ENCODE measurements at regions not wholly inside any gene's neighbourhood (a gene's known extent, or its start where the extent isn't known, plus 50 kb on each side); places are given as distances from the start of the nearest gene placed in this dataset.

DNA sequence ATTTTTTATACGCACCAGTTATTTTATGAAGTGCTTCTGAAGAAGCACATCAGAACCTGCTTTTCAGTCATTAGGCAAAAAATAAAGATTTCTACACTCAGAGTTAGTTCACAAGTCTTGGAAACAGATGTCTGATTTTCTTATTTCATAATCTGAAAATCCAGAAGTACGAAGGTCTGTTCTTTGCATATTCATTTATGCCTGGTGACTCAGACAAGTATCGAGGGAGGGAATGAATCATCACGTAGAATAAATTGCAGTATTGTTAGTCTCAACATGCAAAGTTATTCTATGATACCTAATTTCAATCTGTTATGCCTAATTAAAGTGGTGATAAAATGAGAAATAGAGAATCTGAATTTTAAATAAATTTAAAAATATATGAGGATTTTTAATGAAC lies 113.6 kb upstream of the SEM1 start:
- no peak for TF ChIP-seq ZSCAN18 (tag by site-specific recombination; IDR thresholded peaks at IDR 0.05)
- TF ChIP-seq, protein P1, sequence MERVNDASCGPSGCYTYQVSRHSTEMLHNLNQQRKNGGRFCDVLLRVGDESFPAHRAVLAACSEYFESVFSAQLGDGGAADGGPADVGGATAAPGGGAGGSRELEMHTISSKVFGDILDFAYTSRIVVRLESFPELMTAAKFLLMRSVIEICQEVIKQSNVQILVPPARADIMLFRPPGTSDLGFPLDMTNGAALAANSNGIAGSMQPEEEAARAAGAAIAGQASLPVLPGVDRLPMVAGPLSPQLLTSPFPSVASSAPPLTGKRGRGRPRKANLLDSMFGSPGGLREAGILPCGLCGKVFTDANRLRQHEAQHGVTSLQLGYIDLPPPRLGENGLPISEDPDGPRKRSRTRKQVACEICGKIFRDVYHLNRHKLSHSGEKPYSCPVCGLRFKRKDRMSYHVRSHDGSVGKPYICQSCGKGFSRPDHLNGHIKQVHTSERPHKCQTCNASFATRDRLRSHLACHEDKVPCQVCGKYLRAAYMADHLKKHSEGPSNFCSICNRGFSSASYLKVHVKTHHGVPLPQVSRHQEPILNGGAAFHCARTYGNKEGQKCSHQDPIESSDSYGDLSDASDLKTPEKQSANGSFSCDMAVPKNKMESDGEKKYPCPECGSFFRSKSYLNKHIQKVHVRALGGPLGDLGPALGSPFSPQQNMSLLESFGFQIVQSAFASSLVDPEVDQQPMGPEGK (tag by site-specific recombination; IDR thresholded peaks at IDR 0.05) = no peak
- TF ChIP-seq, protein P2, sequence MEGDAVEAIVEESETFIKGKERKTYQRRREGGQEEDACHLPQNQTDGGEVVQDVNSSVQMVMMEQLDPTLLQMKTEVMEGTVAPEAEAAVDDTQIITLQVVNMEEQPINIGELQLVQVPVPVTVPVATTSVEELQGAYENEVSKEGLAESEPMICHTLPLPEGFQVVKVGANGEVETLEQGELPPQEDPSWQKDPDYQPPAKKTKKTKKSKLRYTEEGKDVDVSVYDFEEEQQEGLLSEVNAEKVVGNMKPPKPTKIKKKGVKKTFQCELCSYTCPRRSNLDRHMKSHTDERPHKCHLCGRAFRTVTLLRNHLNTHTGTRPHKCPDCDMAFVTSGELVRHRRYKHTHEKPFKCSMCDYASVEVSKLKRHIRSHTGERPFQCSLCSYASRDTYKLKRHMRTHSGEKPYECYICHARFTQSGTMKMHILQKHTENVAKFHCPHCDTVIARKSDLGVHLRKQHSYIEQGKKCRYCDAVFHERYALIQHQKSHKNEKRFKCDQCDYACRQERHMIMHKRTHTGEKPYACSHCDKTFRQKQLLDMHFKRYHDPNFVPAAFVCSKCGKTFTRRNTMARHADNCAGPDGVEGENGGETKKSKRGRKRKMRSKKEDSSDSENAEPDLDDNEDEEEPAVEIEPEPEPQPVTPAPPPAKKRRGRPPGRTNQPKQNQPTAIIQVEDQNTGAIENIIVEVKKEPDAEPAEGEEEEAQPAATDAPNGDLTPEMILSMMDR (tag by site-specific recombination; IDR thresholded peaks at IDR 0.05) = no peak
- TF ChIP-seq ZBTB21 (tag by site-specific recombination; IDR thresholded peaks at IDR 0.05) = no peak
- TF ChIP-seq HIC1 (tag by site-specific recombination; IDR thresholded peaks at IDR 0.05) = no peak
- no peak for TF ChIP-seq ZNF416 (tag by site-specific recombination; IDR thresholded peaks at IDR 0.05)
- TF ChIP-seq YY1 (tag by site-specific recombination; IDR thresholded peaks at IDR 0.05) = no peak
- TF ChIP-seq, protein P3, sequence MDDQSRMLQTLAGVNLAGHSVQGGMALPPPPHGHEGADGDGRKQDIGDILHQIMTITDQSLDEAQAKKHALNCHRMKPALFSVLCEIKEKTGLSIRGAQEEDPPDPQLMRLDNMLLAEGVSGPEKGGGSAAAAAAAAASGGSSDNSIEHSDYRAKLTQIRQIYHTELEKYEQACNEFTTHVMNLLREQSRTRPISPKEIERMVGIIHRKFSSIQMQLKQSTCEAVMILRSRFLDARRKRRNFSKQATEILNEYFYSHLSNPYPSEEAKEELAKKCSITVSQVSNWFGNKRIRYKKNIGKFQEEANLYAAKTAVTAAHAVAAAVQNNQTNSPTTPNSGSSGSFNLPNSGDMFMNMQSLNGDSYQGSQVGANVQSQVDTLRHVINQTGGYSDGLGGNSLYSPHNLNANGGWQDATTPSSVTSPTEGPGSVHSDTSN (CRISPR knock-in tag; IDR thresholded peaks at IDR 0.05) = no peak
- no peak for TF ChIP-seq ZBTB49 (tag by site-specific recombination; IDR thresholded peaks at IDR 0.05; ENCODE audit: low read depth)
- TF ChIP-seq, protein P4, sequence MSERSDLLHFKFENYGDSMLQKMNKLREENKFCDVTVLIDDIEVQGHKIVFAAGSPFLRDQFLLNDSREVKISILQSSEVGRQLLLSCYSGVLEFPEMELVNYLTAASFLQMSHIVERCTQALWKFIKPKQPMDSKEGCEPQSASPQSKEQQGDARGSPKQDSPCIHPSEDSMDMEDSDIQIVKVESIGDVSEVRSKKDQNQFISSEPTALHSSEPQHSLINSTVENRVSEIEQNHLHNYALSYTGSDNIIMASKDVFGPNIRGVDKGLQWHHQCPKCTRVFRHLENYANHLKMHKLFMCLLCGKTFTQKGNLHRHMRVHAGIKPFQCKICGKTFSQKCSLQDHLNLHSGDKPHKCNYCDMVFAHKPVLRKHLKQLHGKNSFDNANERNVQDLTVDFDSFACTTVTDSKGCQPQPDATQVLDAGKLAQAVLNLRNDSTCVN (tag by site-specific recombination; optimal IDR thresholded peaks at IDR 0.05) = no peak
- no peak for TF ChIP-seq ZNF23 (tag by site-specific recombination; IDR thresholded peaks at IDR 0.05; ENCODE audit: borderline replicate concordance)
- no peak for TF ChIP-seq KLF10 (tag by site-specific recombination; IDR thresholded peaks at IDR 0.05)
- no peak for TF ChIP-seq ZNF214 (tag by site-specific recombination; IDR thresholded peaks at IDR 0.05; ENCODE audit: borderline replicate concordance)
